Right lobe of liver (tissue), 6 donors: ENCODE measurements at regions not wholly inside any gene's neighbourhood (a gene's known extent, or its start where the extent isn't known, plus 50 kb on each side); places are given as distances from the start of the nearest gene placed in this dataset.

Experiments
- ATAC-seq, 4 donors: fragments of 200-7000 bp; cut with Tn5 transposase; one replicate each; pipeline ENCODE4 v1.9.1; 2020; ENCODE audit warnings: mild to moderate bottlenecking in 4 of 4, moderate library complexity in 4 of 4
- DNase-seq, 3 donors: peaks; one replicate each; pipeline ENCODE4 v3.0.0-alpha.2; 2020
- H3K27ac ChIP-seq, 3 donors: fragments of 200-600 bp; one replicate each; pipeline ENCODE4 v1.8.0; 2022
- H3K27me3 ChIP-seq, 2 donors: fragments of 200-600 bp; one replicate each; pipeline ENCODE4 v1.8.0; 2022
- H3K36me3 ChIP-seq, 4 donors: fragments of 200-600 bp; sonication (generic) in 1 of 4; one replicate each; pipeline versions ENCODE4 v1.5.1 to v1.8.0; 2017 to 2022; ENCODE audit warnings: control low read depth in 1 of 4
- H3K4me1 ChIP-seq, 4 donors: fragments of 200-600 bp; sonication (generic) in 1 of 4; one replicate each; pipeline versions ENCODE4 v1.5.1 to v1.8.0; 2017 to 2022; ENCODE audit warnings: control low read depth in 1 of 4
- H3K4me3 ChIP-seq, 3 donors: fragments of 200-600 bp; one replicate each; pipeline ENCODE4 v1.8.0; 2022
- H3K9me3 ChIP-seq, 4 donors: fragments of 200-600 bp; sonication (generic) in 1 of 4; one replicate each; pipeline versions ENCODE4 v1.5.1 to v1.8.0; 2017 to 2022; ENCODE audit warnings: control low read depth in 1 of 4
- POLR2A ChIP-seq: fragments of 450-650 bp; IDR thresholded peaks from one replicate; pipeline ENCODE4 v1.6.1; 2017; ENCODE audit warnings: antibody characterized with exemption, mild to moderate bottlenecking
- WGBS: methylation state at CpG from one replicate; pipeline ENCODE4 v1.1.6; 2018; ENCODE audit warnings: low coverage, low lambda C conversion rate; ENCODE audit not compliant: insufficient coverage; ENCODE audit errors: missing lambda C conversion rate; 5-methylcytosine and 5-hydroxymethylcytosine counted together
- intact Hi-C, 2 donors: fragments of 100-400 bp; cut with DNase I; formaldehyde crosslinking; loops; one replicate each; pipeline versions ENCODE4 v1.11.2 to v1.14.1; 2022
- TF ChIP-seq, protein P1 (sequence below), 4 donors: fragments of 200-600 bp in 3 of 4; fragments of 450-650 bp in 1 of 4; IDR thresholded peaks; one replicate each; pipeline versions ENCODE4 v1.5.1 to v1.8.0; 2016 to 2022; ENCODE audit warnings: antibody characterized with exemption in 4 of 4, mild to moderate bottlenecking in 2 of 4
- donor health status: DM: no; HTN: yes; CAD: no.
- donor health status: DM: no; HTN: no; CAD: no.
- donor health status: DM: no; HTN: no; CAD: no.
- donor health status: DM: no; HTN: yes; CAD: no.
- donor health status: DM: no; HTN: yes; CAD: no.

GRCh38 chr13:44257796-44258195 lies 115.8 kb upstream of the SERP2 start:
- Histone ChIP-seq H3K36me3 (no peaks in the 10 kb centered on the region), H3K9me3 (no peaks in the 10 kb centered on the region), H3K27me3 (no peaks in the 10 kb centered on the region), H3K4me1 (no peaks in the 10 kb centered on the region), H3K27ac (no peak overlapping the region), H3K4me3 (no peak overlapping the region)
- TF ChIP-seq POLR2A = no peak
- TF ChIP-seq, protein P1, sequence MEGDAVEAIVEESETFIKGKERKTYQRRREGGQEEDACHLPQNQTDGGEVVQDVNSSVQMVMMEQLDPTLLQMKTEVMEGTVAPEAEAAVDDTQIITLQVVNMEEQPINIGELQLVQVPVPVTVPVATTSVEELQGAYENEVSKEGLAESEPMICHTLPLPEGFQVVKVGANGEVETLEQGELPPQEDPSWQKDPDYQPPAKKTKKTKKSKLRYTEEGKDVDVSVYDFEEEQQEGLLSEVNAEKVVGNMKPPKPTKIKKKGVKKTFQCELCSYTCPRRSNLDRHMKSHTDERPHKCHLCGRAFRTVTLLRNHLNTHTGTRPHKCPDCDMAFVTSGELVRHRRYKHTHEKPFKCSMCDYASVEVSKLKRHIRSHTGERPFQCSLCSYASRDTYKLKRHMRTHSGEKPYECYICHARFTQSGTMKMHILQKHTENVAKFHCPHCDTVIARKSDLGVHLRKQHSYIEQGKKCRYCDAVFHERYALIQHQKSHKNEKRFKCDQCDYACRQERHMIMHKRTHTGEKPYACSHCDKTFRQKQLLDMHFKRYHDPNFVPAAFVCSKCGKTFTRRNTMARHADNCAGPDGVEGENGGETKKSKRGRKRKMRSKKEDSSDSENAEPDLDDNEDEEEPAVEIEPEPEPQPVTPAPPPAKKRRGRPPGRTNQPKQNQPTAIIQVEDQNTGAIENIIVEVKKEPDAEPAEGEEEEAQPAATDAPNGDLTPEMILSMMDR (IDR thresholded peaks at IDR 0.05) = no peak
- 84% methylated on average over 4 of the region's 4 CpGs for WGBS
- intact Hi-C loops = no loop called here
- ATAC-seq (no peak), DNase-seq (no peak)

GRCh38 chr13:44259045-44260027 lies 114.3 kb upstream of the SERP2 start:
- DNase-seq (no peak), ATAC-seq (peak in 3 of 4 donors; percentile 23 to 63 (median 27))
- no peak for TF ChIP-seq POLR2A
- TF ChIP-seq, protein P1 (IDR thresholded peaks at IDR 0.05) = no peak
- no peaks in the 10 kb centered on the region for H3K4me1 ChIP-seq
- intact Hi-C loops = no loop called here
- 41% methylated on average over 12 of the region's 12 CpGs for WGBS
- no peak overlapping the region for H3K4me3 ChIP-seq
- no peak overlapping the region for H3K27ac ChIP-seq
- H3K27me3 ChIP-seq = no peaks in the 10 kb centered on the region
- H3K36me3 ChIP-seq = no peaks in the 10 kb centered on the region
- H3K9me3 ChIP-seq = no peaks in the 10 kb centered on the region

DNA sequence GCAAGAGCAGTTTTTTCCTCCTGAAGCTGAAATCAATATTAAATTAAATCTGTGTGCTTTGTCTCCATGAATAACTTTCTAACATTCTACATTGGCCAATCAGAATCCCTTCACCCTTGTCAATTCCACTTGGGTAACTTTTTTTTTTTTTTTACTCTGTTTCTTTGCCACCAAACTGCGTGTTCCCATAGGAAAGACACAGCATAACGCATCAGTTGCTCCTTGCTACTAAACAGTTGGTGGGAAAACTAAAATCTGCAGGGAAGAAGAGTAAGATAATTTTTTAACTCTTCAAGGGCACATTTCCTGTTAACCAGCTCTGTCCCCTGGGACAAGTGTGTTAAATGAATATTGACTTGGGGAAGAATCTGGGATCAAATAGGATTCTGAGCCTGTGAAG lies 113.3 kb upstream of the SERP2 start:
- intact Hi-C loops = no loop called here
- H3K36me3 ChIP-seq = no peaks in the 10 kb centered on the region
- TF ChIP-seq, protein P1 (IDR thresholded peaks at IDR 0.05) = no peak
- TF ChIP-seq POLR2A = no peak
- H3K4me1 ChIP-seq = no peaks in the 10 kb centered on the region
- H3K9me3 ChIP-seq = no peaks in the 10 kb centered on the region
- no peaks in the 10 kb centered on the region for H3K27me3 ChIP-seq
- H3K27ac ChIP-seq = no peak overlapping the region
- DNase-seq = no peak
- no peak overlapping the region for H3K4me3 ChIP-seq
- WGBS = 83% methylated on average over 2 of the region's 2 CpGs
- ATAC-seq = no peak

DNA sequence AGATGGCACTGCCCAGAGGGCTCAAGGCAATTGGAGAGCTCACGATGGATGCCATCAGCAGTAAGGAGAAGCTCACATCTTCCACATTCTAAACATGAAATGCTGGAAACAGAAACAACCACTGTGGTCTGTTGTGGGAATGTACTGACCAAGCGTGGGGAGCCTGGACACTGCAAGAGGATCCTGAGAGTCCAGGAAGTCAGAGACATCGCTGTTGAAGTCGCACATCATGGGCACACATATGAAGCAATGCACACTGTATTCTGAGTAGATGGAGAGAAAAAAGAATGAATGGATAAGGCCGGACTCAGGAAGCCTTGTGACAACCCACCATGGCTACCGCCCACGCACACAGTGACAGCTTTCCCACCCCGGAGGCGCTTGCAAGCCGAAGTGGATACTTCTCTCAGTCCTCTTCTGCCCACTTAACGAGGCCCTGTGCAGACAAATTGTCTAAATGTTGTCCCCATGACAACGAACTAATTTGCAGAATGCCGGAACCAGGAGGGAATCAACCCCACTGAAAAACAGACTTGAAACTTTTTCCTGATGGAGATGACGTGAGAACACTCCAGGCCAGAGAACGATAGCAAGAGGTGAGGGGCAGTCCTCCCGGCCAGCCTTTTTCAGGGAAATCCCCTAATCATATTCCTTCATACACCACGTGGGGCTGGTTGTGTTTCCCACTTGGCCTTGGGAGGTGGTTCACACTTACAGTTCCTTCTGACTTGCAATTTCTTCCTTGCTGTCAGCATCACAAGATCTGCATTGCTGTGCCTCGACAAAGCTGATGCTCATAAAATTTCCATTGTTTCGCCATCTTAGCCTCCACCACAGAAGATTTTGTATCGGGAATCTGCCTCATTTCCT lies 109.6 kb upstream of the SERP2 start:
- H3K27me3 ChIP-seq = no peaks in the 10 kb centered on the region
- no peak overlapping the region for H3K4me3 ChIP-seq
- WGBS = 71% methylated on average over 9 of the region's 20 CpGs
- DNase-seq (no peak), ATAC-seq (peak in 1 of 4 donors; percentile 39)
- intact Hi-C loops = no loop called here
- TF ChIP-seq, protein P1 (IDR thresholded peaks at IDR 0.05) = no peak
- no peak for TF ChIP-seq POLR2A
- no peak overlapping the region for H3K27ac ChIP-seq
- no peaks in the 10 kb centered on the region for H3K9me3 ChIP-seq
- H3K4me1 ChIP-seq = no peaks in the 10 kb centered on the region
- no peaks in the 10 kb centered on the region for H3K36me3 ChIP-seq
